Activated CD8-positive, alpha-beta memory T cell treated with anti-CD3 and anti-CD28 coated beads, Interleukin-2, amount 50 U/mL, for 4 hours (primary cell): ENCODE measurements at regions not wholly inside any gene's neighbourhood (a gene's known extent, or its start where the extent isn't known, plus 50 kb on each side); places are given as distances from the start of the nearest gene placed in this dataset.
"Not testable (repeated sequence)": the region's sequence is repeated elsewhere in the genome, so short reads cannot be mapped to it uniquely, and the experiment has no call there.

Experiments used
- DNase-seq: peaks from one replicate; pipeline ENCODE4 v3.0.0-alpha.2; 2020

DNA sequence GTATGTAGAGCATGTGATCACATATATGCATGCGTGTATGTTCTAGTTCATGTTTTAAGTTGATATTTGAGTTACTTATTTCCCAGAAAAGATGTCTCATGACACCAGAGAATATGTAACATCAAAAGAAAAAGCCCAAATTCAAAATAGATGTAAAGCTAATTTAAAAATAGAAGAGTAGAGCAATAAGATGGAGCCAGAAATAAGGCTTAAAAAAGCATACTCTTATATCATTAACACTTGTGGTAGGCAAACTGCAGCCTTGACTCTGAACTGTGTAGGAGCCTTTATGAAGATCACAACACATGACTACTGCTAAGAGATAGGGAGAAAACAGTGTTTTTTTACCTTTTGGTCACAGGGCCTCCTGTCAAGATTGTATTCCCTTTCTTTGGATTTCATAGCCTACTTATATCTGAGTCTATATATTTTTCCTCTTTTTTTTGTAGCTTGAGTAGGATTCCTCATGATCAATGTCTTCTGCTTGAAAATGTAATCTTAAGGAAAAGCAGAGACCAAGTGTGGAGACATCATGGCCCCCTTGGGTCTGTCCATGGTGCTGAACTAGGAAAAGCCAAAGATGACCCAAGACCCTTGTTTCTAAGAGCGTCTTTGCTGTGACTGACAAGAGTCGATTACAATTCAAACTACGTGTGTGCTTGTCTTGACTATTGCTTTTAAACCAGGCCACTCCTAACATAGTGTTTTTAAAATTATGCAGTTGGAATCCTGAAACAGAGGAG is 390.4 kb downstream of the SHISA9 start:
- DNase-seq: no peak

DNA sequence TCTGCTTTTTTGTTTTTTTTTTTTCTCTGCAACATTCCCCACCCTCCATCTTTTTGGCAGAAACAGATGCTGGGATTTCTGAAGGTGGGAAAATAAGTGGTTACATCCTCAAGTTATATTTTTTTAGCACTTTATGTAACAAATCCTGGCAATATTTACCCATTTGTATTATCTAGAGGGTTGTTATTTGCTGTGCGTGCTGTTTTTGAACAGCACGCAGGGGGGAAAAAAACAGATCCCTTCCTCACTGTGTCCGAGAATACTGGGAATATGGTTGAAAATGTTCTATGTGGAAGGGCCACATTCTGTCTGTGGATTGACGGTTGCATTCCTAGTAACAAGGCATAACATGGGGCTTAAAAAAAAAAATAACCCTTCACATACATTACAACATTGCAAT is 394.8 kb downstream of the SHISA9 start:
- DNase-seq: no peak

DNA sequence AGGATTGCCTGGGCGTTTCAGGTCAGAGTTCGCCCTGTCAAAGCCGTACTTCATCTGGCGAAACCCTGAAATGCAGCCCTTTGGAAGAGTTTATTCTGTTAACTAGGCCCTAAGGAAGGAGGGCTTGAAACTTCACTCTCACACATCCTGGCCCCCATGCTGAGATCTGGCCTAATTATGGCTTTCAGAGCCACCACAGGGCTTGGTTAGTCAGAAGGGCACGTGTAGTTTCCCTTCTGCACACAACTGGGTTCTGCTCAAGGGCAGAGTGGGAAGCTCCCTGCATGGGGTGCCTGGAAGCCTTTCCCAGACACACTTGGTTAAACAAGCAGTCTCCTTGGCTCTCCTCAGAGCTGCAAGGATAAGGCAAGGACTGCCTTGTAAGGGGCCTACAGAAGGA is 397.3 kb downstream of the SHISA9 start:
- no peak for DNase-seq

DNA sequence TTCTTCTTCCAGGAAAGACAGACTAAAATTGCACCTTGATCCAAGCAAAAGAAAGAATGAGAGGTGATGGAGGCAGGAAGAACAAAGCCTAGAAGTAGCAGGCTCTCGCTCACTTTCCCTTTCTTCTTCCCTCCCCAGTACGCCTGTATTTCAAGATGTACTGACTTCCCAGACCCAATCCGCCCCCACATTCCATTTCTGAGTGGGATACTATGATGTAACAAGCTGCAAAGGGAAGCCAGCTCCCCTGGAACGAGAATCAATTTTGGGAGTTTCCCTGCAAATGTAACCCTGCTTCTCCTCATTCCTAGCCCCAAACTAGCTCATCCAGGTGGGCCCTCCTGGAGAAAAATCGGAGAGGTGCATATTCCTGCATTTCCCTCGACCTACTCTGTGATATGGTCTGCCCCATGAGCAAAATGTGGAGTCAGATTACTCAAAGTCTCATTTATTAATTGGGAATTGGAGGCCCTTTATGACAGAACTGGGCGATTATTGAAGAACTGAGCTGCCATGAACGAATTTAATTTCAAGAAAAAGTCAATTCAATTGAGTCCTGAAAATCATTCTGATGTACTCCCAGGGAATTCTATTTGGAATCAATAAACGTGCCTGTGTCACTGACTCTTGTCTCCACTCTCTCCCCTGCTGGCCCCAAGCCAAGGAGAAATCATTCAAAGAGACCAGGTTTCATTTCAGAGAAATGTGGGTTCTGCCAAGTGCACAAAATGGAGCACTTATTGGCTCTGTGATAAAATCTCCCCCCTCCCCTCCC is 398.9 kb downstream of the SHISA9 start:
- DNase-seq: no peak

DNA sequence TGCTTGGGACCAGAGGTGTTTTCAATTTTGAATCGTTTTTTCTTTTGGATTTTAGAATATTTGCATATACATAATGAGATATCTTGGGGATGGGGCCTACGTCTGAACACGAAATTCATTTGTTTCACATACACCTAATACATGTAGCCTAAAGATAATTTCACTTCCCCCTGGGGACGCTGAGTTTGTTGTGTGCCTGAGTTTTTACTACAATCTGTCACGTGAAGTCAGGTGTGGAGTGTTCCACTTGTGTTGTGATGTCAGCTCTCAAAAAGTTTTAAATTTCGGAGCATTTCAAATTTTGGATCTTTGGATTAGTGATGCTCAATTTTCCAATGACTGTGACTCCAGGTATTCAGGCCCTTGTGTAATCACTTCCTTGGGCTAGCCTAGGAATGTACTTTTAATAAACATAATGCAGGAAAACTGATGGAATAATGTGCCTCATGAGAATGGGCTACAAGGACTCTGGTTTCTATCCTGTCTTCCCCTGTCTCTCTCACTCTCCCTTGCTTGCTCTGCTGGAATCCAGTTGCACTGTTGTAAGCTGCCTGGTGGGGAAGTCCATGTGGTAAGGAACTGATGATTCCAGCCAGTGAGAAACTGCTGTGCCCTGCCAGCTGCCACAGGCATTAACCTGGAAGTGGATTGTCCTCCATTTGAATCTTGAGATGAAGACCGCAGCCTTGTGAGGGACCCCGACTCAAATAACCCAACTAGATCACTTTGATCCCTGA is 403.8 kb downstream of the SHISA9 start:
- DNase-seq: no peak

DNA sequence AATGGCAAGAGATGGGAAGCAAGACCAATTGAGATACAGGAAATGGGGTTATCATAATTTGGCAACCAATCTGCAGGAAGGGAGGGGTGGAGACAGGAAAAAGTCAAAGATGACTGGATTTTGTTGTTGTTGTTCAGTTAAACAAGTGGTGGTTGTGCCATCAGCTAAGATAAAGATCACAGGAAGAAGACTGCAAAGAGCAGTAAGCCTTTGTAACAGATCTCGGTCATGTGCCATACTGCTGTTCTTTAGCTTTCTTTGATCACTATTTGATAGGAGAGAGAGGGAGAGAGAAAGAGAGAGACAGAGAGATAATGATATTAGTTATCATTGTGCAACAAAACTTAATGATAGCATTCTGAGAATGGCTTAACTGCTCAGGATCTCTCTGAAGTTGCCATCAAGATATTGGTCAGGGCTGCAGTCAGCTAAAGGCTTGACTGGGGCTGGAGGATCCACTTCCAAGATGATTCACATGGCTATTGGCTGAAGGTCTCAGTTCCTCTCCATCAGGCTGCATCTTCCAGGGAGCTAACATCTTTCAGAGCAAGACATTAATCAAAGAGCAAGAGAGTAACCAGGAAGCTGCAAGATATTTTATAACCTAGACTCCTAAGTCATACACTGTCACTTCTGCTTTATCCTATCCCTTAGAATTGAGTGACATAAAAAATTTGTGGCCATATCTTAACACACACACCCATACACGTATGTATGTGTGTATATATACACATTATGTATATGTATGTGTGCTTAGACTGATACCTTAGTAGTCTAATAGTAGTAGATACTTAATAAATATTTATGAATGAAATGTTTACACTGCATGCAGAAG is 405.0 kb downstream of the SHISA9 start:
- DNase-seq: no peak

DNA sequence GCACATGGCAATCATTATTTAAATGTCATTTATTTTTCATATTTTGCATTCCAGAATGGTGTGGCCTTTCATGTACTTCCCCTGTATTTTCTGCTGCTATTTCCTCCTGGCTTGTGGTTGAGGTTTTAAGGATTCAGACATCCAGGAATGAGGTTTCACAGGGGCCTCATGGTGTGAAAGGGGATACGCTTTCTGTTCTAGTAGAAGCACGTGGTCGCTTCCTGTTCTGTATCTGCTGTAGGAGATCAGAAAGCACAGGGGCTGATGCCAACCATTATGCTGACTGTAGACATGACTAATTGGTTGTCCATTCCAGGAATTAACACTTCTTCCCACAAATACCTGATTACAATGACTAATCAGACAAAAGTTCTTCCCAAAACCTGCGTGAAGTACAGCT is 405.9 kb downstream of the SHISA9 start:
- no peak for DNase-seq

DNA sequence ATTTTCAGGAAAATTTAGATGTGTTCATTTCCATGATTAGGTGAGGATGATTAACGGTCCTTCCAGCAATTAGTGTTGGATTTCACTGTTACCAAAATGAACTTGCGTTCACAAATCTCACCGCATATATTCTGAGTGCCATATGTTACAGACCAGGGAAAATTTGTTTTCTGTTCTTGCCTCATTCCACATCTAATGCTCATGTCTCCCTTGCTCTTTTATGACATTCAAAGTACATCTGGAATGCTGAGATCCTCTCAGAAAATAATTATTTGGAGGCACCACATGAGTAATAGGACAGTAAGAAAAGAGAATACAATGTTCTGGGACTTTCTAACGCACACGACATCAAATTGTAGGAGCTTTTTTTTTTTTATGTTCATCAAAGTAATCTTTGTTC is 406.5 kb downstream of the SHISA9 start:
- DNase-seq: no peak

DNA sequence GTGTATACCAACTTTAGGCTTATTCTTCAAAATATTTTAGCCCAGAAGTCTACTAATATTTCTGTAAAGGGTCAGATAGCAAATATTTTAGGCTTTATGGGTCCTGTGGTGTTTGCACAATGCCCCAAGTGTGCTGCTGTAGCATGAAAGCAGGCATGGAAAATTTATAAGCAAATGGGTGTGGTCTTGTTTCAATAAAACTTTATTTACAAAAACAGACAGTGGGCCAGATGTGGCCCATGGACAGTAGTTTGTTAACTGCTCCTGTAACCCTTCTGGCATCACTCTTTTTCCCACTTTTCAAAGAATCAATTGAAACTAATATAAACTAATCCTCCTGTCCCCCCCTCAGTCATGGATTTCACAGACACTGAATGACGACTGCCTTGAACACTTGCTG is 410.7 kb downstream of the SHISA9 start:
- no peak for DNase-seq

DNA sequence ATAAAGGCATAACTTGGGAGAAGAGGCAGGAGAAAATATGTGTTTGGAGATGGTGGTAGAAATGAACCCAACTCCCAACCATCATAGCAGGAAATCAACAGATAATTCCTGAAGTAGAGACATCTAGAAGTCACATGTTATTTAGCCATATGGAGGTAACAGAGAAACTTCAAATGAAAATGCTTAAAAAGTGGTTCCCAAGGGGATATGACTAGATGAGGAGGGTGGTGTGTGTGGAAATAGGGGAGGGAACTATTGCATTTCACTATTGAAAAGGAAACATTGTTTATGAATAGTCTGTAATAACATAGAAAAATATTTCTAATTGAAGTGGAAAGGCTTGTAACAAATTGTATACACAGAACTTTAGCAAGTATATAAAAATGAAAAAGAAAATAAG is 412.0 kb downstream of the SHISA9 start:
- no peak for DNase-seq

DNA sequence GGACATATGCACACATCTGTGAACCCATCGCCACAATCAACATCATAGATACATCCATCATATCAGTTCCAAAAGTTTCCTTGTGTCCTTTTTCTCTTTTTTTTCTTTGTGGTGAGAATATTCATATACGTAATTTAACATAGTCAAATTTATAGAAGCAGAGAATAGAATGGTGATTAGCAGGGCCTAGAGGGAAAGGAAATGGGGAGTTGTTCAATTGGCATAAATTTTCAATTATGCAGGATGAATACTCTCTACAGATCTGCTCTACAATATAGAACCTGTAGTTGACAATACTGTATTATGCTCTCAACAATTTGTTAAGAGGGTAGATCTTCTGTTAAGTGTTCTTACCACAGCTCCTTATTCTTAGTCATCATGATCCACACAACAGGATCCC is 413.2 kb downstream of the SHISA9 start:
- DNase-seq: no peak

DNA sequence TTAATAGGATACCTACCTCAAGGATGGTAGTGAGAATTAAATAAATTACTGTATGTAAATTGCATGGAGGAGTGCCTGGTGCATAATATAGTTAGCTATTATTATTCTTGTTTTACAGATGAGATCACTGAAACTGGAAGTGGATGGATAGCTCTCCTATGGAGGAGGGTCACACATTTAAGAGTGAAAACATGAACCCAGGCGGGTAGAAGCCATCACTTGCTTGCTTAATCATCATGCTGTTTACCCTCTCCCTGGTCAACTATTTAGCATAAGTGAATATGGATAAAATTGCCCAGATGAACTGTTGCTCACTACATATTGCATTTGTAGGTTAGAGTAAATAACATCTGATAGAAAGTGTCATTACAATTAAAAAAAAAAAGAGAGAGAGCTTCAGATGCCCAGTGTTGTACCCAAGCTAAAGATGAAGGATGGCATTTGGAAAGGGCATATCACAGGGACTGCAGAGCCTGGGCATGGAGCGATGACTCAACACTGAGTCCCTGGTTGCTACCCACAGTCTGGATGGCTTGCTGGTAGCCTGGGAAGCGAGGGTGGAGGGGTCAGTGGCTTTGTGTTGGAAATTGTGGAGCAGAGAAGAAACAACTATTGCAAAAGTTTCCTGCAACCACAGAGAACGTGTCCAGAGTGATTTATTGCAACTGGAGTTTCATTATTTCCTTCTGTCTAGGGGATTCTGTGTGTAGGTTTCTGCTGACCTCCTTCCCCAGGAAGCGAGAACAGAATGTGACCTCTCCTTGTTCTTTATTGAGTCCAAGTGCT is 414.4 kb downstream of the SHISA9 start:
- no peak for DNase-seq

DNA sequence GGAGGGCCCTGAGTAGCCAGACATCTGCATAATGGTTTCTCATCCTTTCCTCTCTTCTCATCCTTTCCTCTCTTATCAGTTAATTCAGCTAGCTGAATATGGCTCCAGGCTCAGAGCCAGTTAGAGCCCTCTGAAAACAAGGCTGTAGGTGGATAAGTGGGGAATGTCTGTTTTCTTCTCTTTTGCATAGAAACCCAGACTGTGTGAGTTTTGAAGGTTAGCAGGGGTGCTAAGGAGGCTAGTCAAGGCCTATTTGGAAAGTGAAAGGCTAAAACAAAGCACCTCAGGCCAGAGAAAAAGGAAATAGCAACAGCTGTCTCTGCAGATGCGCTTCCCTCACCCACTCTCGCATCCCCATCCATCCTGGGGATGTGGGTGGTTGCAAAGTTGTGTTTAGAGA is 420.9 kb downstream of the SHISA9 start:
- DNase-seq: no peak

DNA sequence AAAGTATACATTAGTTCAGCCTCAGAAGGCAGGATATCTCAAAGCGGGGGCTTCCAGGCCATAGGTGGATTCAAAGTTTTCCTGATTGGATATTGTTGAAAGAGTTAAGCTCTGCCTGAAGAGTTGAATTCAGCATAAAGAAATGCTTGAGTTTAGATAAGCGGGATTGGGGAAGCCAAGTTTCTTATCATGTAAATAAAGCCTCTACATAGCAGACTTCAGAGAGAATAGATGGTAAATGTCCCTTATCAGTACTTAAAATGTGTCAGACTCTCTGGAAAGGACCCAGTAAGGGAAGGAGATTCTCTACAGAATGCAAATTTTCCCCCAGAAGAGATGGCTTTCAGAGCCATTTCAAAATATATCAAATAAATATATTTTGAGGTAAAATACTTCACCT is 423.5 kb downstream of the SHISA9 start:
- DNase-seq: no peak

DNA sequence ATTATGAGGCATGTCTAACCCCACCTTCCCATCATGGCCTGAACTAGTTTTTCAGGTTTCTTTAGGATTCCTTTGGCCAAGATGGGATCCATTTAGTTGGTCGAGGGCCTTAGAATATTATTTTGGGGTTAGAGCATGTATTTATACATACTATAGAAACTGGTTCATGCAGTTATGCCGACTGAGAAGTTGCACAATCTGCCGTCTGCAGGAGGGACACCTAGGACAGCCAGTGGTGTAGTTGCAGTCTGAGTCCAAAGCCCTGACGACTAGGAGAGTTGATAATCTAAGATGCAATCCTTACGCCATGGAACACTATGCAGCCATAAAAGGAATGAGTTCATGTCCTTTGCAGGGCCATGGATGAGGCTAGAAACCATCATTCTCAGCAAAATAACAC is 424.0 kb downstream of the SHISA9 start:
- DNase-seq: no peak

DNA sequence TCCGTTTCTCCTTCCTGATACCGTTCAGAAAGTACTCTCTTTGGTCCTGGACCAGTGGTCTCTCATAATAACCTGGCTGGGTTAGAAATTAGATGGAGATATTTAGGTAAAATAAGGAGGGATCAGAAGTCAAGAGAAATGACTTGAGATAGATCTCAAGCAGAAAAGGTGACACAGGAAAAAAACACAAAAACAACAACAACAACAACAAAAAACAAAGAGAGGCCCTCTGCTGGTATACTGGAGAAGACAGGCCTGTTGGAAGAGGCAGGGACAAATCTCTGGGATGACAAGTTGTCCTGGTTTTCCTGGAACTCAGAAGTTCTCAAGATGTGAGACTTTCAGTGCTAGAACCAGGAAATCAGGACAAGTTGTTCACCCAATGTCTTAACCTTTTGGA is 430.5 kb downstream of the SHISA9 start:
- DNase-seq: no peak

DNA sequence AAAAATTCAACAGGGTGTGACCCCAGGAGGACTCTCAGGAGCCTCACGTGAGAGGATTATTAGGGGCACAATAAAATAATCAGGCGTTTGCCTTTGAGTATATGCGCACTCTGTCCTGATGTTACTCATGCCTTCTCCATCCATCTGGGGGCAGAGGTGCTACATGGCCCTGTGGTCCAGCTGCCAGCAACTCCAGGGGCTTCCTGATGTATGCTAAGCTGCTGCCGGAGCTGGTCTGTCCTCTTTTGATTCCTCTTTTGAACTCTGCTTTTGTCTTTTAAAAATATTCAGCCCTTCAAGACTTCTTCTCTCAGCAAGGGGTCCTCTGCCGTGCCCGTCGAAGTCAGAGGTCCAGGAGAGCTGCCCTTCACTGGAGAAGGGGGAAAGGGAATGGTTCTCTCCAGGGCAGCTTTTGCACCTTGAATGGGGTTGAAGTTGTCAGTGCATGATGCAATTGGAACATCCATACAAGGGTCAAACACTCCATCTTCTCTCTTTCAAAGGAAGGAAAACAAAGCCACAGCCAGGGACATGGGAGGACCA is 431.4 kb downstream of the SHISA9 start:
- DNase-seq: no peak

DNA sequence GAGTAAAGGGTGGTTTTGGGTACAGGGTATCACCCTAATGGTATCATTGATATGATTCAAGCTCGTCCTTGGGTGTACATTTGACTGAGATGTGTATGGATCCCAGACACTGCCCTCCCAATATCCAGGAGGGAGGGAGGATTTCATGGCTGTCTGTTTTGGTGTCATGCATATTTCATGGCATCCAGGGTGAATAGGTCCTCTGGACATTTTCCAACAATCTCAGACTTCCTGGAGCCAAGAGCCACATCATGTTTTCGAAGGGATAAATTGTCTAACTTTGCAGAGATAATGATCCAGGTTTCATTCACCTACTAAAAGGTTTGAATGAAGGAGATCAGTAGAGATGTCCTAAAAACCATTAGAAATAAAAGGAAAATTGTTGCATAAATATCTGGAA is 431.9 kb downstream of the SHISA9 start:
- no peak for DNase-seq

DNA sequence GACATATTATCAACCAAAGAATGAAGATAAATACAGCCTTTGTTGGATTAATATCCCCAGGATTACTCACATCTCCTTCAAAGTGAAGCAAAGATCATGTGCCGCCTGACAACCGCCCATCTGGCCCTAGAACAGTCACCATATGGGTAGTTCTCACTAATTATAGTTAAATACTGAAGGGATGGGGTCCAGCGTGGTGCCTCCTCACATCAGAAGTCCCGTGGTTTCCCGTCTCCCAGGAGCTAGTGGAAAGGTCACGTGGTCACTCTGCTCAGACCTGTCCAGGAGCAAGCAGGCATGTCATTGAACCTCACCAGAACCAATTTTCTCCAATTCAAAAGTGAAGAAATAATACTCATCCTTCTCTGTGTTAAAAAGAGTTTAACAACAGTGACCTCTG is 434.5 kb downstream of the SHISA9 start:
- no peak for DNase-seq

DNA sequence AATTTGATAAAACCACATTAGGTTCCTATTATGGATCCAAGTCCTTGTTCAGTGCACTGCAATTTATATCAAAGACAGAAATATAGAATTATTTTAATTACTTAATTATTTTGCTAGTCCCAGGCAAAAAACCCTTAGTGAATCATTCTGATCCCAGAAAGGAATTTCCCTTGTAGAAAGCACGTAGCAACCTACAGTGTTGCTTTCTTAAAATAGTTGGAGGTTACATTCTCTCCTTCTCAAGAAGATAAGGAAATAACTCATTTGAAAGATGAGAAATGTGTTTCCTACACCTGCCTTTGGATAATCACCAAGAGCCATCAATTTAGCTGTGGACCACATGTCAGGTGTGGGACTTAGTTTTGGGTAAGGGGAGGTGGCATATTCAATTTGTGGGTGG is 434.9 kb downstream of the SHISA9 start:
- DNase-seq: no peak

DNA sequence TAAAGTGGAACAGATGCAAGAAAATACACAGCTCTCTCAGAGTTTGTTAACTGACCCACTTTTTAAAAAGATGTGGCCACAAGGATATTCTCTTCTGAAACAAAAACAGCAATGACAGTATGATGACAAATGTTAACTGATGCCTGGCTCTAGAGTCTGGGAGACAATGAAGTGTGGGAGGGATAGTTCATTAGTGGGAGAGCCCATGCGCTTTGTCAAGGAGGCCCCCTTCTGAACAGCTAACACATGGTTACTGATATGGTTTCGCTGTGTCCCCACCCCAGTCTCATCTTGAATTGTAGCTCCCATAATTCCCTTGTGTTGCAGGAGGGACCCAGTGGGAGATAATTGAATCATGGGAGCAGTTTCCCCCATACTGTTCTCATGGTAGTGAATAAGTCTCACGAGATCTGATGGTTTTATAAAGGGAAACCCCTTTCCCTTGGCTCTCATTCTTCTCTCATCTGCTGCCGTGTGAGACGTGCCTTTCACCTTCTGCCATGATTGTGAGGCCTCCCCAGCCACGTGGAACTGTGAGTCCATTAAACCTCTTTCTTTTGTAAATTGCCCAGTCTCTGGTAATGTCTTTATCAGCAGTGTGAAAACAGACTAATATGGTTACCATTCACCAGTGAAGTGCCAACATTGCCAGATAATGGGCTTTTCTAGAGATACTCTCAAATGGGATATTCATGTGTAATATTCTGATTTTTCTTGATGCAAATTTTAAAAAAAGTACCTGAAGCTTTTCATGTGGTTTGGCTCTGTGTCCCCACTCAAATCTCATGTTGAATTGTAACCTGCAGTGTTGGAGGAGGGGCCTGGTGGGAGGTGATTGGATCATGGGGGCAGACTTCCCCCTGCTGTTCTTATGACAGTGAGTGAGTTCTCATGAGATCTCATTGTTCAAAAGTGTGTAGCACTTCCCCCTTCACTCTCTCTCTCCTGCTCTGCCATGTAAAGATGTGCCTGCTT is 435.8 kb downstream of the SHISA9 start:
- DNase-seq: not testable (repeated sequence)
